ENCODE measurements at regions not wholly inside any gene's neighbourhood (a gene's known extent, or its start where the extent isn't known, plus 50 kb on each side); places are given as distances from the start of the nearest gene placed in this dataset.

- Mint-ChIP-seq H3K9me3 (peaks cover 9% of the 10 kb centered on the region), H3K4me3 (no peak overlapping the region), H3K36me3 (peaks cover 6% of the 10 kb centered on the region), H3K27me3 (ENCODE audit: low read depth) (no peaks in the 10 kb centered on the region; the same call in 1 of the 2 replicates), H3K27ac (no peak overlapping the region), H3K4me1 (peaks cover 11% of the 10 kb centered on the region)
- TF ChIP-seq, protein P1, sequence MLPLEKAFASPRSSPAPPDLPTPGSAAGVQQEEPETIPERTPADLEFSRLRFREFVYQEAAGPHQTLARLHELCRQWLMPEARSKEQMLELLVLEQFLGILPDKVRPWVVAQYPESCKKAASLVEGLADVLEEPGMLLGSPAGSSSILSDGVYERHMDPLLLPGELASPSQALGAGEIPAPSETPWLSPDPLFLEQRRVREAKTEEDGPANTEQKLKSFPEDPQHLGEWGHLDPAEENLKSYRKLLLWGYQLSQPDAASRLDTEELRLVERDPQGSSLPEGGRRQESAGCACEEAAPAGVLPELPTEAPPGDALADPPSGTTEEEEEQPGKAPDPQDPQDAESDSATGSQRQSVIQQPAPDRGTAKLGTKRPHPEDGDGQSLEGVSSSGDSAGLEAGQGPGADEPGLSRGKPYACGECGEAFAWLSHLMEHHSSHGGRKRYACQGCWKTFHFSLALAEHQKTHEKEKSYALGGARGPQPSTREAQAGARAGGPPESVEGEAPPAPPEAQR (CRISPR knock-in tag; IDR thresholded peaks at IDR 0.05), result no peak
- ChIA-PET POLR2A (no interaction called here), CTCF (no interaction called here)
- DNase-seq (ENCODE audit: low spot score) (no peak), ATAC-seq (no peak)
These were observed 211.5 kb upstream of the DDX53 start for GRCh38 chrX:22788221-22788620.

DNA sequence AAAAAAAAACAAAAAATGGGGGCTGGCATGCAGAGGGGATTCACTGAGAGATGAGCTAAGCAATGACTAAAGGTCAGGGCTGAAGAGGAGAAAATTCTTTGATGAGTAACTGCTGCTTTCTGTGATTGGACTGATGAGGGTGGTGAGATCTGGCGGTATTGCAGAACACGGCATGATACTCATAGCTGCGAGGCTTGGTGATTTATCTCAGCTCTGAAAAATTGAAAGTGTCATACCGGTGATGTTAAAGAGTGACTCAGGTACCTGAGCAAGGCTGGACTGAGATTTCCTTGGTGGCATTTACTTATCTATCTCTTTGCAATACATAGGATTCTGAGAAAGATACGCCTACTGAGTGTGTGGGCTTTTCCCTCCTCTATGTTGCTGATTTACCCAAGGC, 204.1 kb upstream of the DDX53 start:
- Mint-ChIP-seq H3K36me3 (no peaks in the 10 kb centered on the region), H3K27me3 (ENCODE audit: low read depth) (no peaks in the 10 kb centered on the region; the same call in 1 of the 2 replicates), H3K4me3 (no peak overlapping the region), H3K4me1 (peaks cover 4% of the 10 kb centered on the region), H3K9me3 (no peaks in the 10 kb centered on the region), H3K27ac (no peak overlapping the region)
- ChIA-PET POLR2A (no interaction called here), CTCF (no interaction called here)
- DNase-seq (ENCODE audit: low spot score) (no peak), ATAC-seq (no peak)
- TF ChIP-seq, protein P2, sequence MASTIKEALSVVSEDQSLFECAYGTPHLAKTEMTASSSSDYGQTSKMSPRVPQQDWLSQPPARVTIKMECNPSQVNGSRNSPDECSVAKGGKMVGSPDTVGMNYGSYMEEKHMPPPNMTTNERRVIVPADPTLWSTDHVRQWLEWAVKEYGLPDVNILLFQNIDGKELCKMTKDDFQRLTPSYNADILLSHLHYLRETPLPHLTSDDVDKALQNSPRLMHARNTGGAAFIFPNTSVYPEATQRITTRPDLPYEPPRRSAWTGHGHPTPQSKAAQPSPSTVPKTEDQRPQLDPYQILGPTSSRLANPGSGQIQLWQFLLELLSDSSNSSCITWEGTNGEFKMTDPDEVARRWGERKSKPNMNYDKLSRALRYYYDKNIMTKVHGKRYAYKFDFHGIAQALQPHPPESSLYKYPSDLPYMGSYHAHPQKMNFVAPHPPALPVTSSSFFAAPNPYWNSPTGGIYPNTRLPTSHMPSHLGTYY (CRISPR knock-in tag; IDR thresholded peaks at IDR 0.05), result no peak
- TF ChIP-seq, protein P3, sequence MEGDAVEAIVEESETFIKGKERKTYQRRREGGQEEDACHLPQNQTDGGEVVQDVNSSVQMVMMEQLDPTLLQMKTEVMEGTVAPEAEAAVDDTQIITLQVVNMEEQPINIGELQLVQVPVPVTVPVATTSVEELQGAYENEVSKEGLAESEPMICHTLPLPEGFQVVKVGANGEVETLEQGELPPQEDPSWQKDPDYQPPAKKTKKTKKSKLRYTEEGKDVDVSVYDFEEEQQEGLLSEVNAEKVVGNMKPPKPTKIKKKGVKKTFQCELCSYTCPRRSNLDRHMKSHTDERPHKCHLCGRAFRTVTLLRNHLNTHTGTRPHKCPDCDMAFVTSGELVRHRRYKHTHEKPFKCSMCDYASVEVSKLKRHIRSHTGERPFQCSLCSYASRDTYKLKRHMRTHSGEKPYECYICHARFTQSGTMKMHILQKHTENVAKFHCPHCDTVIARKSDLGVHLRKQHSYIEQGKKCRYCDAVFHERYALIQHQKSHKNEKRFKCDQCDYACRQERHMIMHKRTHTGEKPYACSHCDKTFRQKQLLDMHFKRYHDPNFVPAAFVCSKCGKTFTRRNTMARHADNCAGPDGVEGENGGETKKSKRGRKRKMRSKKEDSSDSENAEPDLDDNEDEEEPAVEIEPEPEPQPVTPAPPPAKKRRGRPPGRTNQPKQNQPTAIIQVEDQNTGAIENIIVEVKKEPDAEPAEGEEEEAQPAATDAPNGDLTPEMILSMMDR (IDR thresholded peaks at IDR 0.05), result no peak
- TF ChIP-seq ZNF121 (CRISPR knock-in tag; IDR thresholded peaks at IDR 0.05) (no peak), ZNF317 (CRISPR knock-in tag; IDR thresholded peaks at IDR 0.05; ENCODE audit: borderline replicate concordance, low read depth) (no peak), PRRX2 (CRISPR knock-in tag; IDR thresholded peaks at IDR 0.05) (no peak), NFATC4 (CRISPR knock-in tag; IDR thresholded peaks at IDR 0.05) (no peak), ZNF263 (CRISPR knock-in tag; IDR thresholded peaks at IDR 0.05; ENCODE audit: low read depth) (no peak), E2F4 (CRISPR knock-in tag; IDR thresholded peaks at IDR 0.05; ENCODE audit: borderline replicate concordance, low read depth) (no peak), IRF1 (CRISPR knock-in tag; IDR thresholded peaks at IDR 0.05) (no peak), ZNF416 (CRISPR knock-in tag; IDR thresholded peaks at IDR 0.05) (no peak), TEAD4 (CRISPR knock-in tag; IDR thresholded peaks at IDR 0.05) (no peak), USF1 (CRISPR knock-in tag; IDR thresholded peaks at IDR 0.05) (no peak), NFE2L1 (CRISPR knock-in tag; IDR thresholded peaks at IDR 0.05) (no peak), ZNF219 (CRISPR knock-in tag; IDR thresholded peaks at IDR 0.05; ENCODE audit: borderline replicate concordance) (no peak), ATF1 (CRISPR knock-in tag; IDR thresholded peaks at IDR 0.05) (no peak), ZNF232 (CRISPR knock-in tag; IDR thresholded peaks at IDR 0.05) (no peak), MXD4 (CRISPR knock-in tag; IDR thresholded peaks at IDR 0.05; ENCODE audit: borderline replicate concordance) (no peak), NFYB (CRISPR knock-in tag; conservative IDR thresholded peaks at IDR 0.05; ENCODE audit: low read depth) (no peak)
- TF ChIP-seq, protein P4, sequence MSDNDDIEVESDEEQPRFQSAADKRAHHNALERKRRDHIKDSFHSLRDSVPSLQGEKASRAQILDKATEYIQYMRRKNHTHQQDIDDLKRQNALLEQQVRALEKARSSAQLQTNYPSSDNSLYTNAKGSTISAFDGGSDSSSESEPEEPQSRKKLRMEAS (CRISPR knock-in tag; IDR thresholded peaks at IDR 0.05), result no peak
- TF ChIP-seq, protein P5, sequence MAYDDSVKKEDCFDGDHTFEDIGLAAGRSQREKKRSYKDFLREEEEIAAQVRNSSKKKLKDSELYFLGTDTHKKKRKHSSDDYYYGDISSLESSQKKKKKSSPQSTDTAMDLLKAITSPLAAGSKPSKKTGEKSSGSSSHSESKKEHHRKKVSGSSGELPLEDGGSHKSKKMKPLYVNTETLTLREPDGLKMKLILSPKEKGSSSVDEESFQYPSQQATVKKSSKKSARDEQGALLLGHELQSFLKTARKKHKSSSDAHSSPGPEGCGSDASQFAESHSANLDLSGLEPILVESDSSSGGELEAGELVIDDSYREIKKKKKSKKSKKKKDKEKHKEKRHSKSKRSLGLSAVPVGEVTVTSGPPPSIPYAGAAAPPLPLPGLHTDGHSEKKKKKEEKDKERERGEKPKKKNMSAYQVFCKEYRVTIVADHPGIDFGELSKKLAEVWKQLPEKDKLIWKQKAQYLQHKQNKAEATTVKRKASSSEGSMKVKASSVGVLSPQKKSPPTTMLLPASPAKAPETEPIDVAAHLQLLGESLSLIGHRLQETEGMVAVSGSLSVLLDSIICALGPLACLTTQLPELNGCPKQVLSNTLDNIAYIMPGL (CRISPR knock-in tag; IDR thresholded peaks at IDR 0.05), result no peak

Data from WTC11 (cell line).